GM10248 (cell line): ENCODE measurements at regions not wholly inside any gene's neighbourhood (a gene's known extent, or its start where the extent isn't known, plus 50 kb on each side); places are given as distances from the start of the nearest gene placed in this dataset.

Experiments
- CTCF ChIA-PET: fragments of 300-600 bp; sonication (Branson Sonifier 250); formaldehyde crosslinking; extraction: SDS; loops from one replicate; lab custom pipeline; 2021; ENCODE audit warnings: antibody characterized with exemption; lab: Yijun Ruan, JAX
- POLR2A ChIA-PET: fragments of 350-650 bp; sonication (Branson Sonifier 250); formaldehyde crosslinking; extraction: SDS; loops from one replicate; lab custom pipeline; 2020; ENCODE audit warnings: antibody characterized with exemption; lab: Yijun Ruan, JAX
- DNase-seq: peaks from one replicate; pipeline ENCODE4 v3.0.0; 2012; ENCODE audit errors: extremely low spot score
- TF ChIP-seq, protein P1 (sequence below): IDR thresholded peaks from 2 replicates; pipeline ENCODE4 v1.5.1; 2012; ENCODE audit warnings: mild to moderate bottlenecking, low read depth; ENCODE audit errors: extremely low read depth, missing control alignments, control extremely low read depth

DNA sequence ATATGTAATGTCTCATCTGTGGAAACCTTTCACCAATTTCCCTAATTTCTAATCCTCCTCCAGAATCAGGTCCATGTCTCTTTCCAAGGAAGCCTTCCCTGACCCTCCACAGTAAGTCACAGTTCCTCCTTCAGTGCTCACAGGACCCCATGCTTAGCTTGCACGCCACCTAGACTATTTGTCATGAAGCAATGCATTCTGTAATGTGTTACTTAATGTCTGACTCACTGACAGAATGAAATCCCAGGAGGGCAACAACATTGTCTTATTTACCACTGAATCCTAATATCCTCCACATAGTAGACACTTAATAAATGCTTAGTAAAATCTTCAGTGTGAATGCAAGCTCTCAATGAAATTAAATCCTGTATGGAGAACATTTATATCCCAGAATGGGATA lies 245.9 kb upstream of the PLD5 start:
- CTCF ChIA-PET: no interaction called here
- TF ChIP-seq, protein P1, sequence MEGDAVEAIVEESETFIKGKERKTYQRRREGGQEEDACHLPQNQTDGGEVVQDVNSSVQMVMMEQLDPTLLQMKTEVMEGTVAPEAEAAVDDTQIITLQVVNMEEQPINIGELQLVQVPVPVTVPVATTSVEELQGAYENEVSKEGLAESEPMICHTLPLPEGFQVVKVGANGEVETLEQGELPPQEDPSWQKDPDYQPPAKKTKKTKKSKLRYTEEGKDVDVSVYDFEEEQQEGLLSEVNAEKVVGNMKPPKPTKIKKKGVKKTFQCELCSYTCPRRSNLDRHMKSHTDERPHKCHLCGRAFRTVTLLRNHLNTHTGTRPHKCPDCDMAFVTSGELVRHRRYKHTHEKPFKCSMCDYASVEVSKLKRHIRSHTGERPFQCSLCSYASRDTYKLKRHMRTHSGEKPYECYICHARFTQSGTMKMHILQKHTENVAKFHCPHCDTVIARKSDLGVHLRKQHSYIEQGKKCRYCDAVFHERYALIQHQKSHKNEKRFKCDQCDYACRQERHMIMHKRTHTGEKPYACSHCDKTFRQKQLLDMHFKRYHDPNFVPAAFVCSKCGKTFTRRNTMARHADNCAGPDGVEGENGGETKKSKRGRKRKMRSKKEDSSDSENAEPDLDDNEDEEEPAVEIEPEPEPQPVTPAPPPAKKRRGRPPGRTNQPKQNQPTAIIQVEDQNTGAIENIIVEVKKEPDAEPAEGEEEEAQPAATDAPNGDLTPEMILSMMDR: no peak
- no peak for DNase-seq
- POLR2A ChIA-PET: no interaction called here

DNA sequence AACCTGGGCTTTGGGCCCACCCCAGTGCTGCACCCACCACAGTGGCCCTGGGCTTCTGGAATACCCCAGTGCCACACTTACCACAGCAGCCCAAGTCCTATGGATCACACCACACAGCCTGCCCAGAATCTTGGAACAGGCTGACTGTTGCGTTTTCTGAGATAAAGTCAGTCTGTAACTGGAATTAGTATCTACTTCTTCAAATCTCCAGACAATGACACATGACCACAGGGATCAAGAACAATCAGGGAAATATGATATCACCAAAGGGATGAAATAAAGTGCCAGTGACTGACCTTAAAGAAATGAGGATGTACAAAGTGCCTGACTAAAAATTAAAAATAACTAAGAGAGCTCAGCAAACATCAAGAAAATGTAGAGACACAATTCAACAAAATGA lies 239.7 kb upstream of the PLD5 start:
- ChIA-PET POLR2A (no interaction called here), CTCF (no interaction called here)
- TF ChIP-seq, protein P1: no peak
- no peak for DNase-seq

DNA sequence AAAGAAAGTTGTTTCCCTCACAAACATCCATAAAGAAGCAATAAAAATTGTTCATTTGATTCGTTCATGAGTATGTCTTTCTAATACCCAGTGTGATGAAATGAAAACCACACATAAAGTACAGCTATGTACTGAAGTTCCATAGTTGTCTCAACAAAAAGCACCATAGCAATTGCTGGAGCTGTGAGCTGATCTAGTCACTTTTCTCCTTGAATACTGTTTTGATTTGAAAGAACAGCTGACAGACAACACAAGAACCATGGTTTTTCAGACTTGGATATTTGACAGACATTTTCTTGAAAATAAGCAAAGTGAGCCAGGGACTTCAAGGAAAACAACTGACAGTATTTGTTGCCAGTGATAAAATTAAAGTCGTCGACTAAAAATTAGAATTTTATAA lies 237.1 kb upstream of the PLD5 start:
- DNase-seq: no peak
- POLR2A ChIA-PET: no interaction called here
- TF ChIP-seq, protein P1: no peak
- CTCF ChIA-PET: interaction anchor here (1.0 kb wide), 1 partner anchor 18 kb away, joined by 3 read pairs; no protein-coding TSS in a partner anchor

DNA sequence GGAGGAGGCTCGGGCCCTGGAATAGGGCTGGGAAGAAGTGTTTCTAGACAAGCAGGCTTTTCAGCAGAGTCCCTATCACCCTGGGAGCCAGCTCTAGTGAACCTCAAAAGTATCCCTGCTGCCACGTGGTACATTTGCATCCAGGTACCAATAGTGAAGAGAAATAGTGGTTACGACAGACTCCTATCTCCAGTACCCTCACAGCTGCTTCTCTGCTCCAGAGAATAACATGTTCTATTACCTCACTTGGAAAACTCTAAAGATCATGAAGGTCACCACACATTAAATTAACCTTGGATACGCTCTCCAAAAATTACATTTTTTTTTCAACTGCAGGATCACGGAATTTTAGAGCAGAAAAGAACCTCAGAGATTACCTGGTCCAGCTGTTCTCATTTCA lies 230.4 kb upstream of the PLD5 start:
- CTCF ChIA-PET: interaction anchor here (1.6 kb wide), 1 partner anchor 11 kb away, joined by 3 read pairs; no protein-coding TSS in a partner anchor
- TF ChIP-seq, protein P1: no peak
- DNase-seq: no peak
- POLR2A ChIA-PET: no interaction called here

DNA sequence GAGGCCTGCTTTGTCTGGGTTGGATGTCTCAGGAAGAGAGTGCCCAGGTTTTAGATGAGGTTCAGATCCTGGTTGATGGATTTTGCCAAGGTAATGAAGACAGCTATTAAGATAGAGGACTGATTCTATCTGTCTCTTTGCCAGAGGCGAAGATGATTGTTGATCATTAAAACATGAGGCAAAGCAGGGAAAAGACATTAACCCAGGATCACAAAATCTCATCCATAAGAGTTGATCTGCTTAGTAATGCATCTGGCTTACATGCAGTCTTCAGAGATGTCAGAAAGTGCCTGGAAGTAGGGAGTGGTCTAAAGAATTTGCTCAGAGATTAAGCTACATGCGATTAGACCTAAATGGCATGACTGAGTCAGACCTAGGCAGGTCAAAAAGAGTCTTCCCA lies 229.6 kb upstream of the PLD5 start:
- TF ChIP-seq, protein P1: no peak
- CTCF ChIA-PET: interaction anchor here (1.6 kb wide), 1 partner anchor 10 kb away, joined by 3 read pairs; no protein-coding TSS in a partner anchor
- no peak for DNase-seq
- POLR2A ChIA-PET: no interaction called here

DNA sequence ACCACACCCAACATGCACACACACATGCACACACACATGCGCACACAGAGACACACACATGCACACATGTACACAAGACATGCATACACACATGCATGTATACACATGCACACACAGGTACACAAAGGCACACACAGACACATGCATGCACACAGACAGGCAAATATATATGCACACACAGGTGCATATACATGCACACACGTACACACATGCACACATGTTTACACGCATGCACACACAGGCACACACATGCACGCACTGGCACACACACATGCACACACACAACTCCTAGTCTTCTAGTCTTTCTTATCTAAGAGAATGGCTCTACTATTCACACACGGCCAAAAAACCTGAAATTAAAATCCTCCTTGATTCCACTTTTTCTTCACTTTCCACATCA lies 222.7 kb upstream of the PLD5 start:
- ChIA-PET POLR2A (no interaction called here), CTCF (no interaction called here)
- DNase-seq: no peak
- TF ChIP-seq, protein P1: no peak
